ENCODE measurements at regions not wholly inside any gene's neighbourhood (a gene's known extent, or its start where the extent isn't known, plus 50 kb on each side); places are given as distances from the start of the nearest gene placed in this dataset.

- no peaks in the 10 kb centered on the region for H3K27me3 ChIP-seq
- intact Hi-C loops (cut with DNase I; ENCODE audit: low total_unique reads) = no loop called here
- H3K9me3 ChIP-seq = no peaks in the 10 kb centered on the region
- H3K36me3 ChIP-seq = no peaks in the 10 kb centered on the region
- TF ChIP-seq POLR2A (IDR thresholded peaks at IDR 0.05) (no peak), CTCF (IDR thresholded peaks at IDR 0.05) (no peak)
- no peak for DNase-seq
- H3K4me3 ChIP-seq = no peak overlapping the region
- no peak overlapping the region for H3K27ac ChIP-seq
- no peaks in the 10 kb centered on the region for H3K4me1 ChIP-seq
Measured at GRCh38 chr4:101556842-101557241, 209.5 kb upstream of the PPP3CA start.

GRCh38 chr4:101555341-101555880 is 208.1 kb upstream of the PPP3CA start:
- no peaks in the 10 kb centered on the region for H3K27me3 ChIP-seq
- TF ChIP-seq POLR2A (IDR thresholded peaks at IDR 0.05) = no peak
- no peak for TF ChIP-seq CTCF (IDR thresholded peaks at IDR 0.05)
- no peaks in the 10 kb centered on the region for H3K4me1 ChIP-seq
- no peak overlapping the region for H3K27ac ChIP-seq
- no peak overlapping the region for H3K4me3 ChIP-seq
- DNase-seq = no peak
- no peaks in the 10 kb centered on the region for H3K9me3 ChIP-seq
- intact Hi-C loops (cut with DNase I; ENCODE audit: low total_unique reads) = no loop called here
- no peaks in the 10 kb centered on the region for H3K36me3 ChIP-seq

GRCh38 chr4:101540336-101540735 is 193.0 kb upstream of the PPP3CA start:
- no peak overlapping the region for H3K4me3 ChIP-seq
- H3K27ac ChIP-seq = no peak overlapping the region
- TF ChIP-seq CTCF (IDR thresholded peaks at IDR 0.05) (no peak), POLR2A (IDR thresholded peaks at IDR 0.05) (no peak)
- H3K36me3 ChIP-seq = no peaks in the 10 kb centered on the region
- no peaks in the 10 kb centered on the region for H3K9me3 ChIP-seq
- intact Hi-C loops (cut with DNase I; ENCODE audit: low total_unique reads) = no loop called here
- no peaks in the 10 kb centered on the region for H3K27me3 ChIP-seq
- no peak for DNase-seq
- H3K4me1 ChIP-seq = no peaks in the 10 kb centered on the region

- Histone ChIP-seq H3K27me3 (no peaks in the 10 kb centered on the region), H3K4me3 (no peak overlapping the region), H3K36me3 (no peaks in the 10 kb centered on the region), H3K4me1 (no peaks in the 10 kb centered on the region), H3K9me3 (no peaks in the 10 kb centered on the region), H3K27ac (no peak overlapping the region)
- intact Hi-C loops (cut with DNase I; ENCODE audit: low total_unique reads) = no loop called here
- no peak for TF ChIP-seq POLR2A (IDR thresholded peaks at IDR 0.05)
- TF ChIP-seq CTCF (IDR thresholded peaks at IDR 0.05) = no peak
- no peak for DNase-seq
Measured at GRCh38 chr4:101528526-101528925, 181.2 kb upstream of the PPP3CA start.

GRCh38 chr4:101527188-101527587 is 179.9 kb upstream of the PPP3CA start:
- intact Hi-C loops (cut with DNase I; ENCODE audit: low total_unique reads) = no loop called here
- no peak for TF ChIP-seq POLR2A (IDR thresholded peaks at IDR 0.05)
- TF ChIP-seq CTCF (IDR thresholded peaks at IDR 0.05) = no peak
- no peak for DNase-seq

More at GRCh38 chr4:101527188-101527587, 179.9 kb upstream of the PPP3CA start:
- H3K9me3 ChIP-seq = no peaks in the 10 kb centered on the region
- no peaks in the 10 kb centered on the region for H3K4me1 ChIP-seq
- H3K27ac ChIP-seq = no peak overlapping the region
- H3K4me3 ChIP-seq = no peak overlapping the region
- H3K27me3 ChIP-seq = no peaks in the 10 kb centered on the region
- H3K36me3 ChIP-seq = no peaks in the 10 kb centered on the region
